Fibroblast of mammary gland (primary cell): ENCODE measurements at regions not wholly inside any gene's neighbourhood (a gene's known extent, or its start where the extent isn't known, plus 50 kb on each side); places are given as distances from the start of the nearest gene placed in this dataset.
"Not testable (repeated sequence)": the region's sequence is repeated elsewhere in the genome, so short reads cannot be mapped to it uniquely, and the experiment has no call there.

Experiments
- DNase-seq: peaks from one replicate; pipeline ENCODE4 v3.0.0-alpha.2; 2010; ENCODE audit warnings: low read depth
- H3K4me3 ChIP-seq: 2 replicates; pipeline ENCODE4 v1.5.1; 2011; ENCODE audit warnings: low read depth, mild to moderate bottlenecking, low read length, moderate library complexity; ENCODE audit not compliant: control insufficient read depth
- TF ChIP-seq, protein P1 (sequence below): conservative IDR thresholded peaks from 2 replicates; pipeline ENCODE4 v1.5.1; 2011; ENCODE audit warnings: low read depth, low read length, inconsistent platforms; ENCODE audit not compliant: control insufficient read depth, insufficient read depth

DNA sequence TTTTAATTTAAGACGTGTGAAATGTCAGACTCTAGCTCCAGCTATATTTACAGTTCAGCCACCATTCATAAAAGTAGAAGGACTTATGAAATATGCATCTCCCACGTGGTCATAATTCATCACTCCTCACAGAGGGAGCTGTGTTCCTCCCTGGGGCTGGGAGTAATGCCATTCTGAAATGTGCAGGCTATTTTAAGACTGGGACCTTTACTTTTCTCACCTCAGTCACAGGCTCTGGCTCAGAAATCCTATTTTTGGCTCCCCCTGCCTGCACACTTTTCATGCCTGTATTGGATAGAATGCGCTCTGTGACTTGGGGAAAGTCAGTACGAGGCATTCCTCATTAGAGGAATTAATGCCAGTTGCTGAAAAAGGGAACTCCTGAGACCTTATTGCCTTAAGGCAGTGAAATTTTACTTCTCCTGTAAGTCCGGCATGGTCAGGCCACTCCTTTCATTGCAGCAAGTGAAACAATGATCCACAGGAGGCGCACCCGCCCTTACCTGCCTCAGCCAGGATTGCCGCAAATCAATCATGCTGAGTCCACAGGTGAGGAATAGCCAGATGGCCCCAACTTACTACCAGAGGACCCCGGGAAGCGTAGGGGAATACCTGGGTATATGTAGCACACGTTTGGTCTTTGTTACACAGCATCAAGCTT, 1133.2 kb upstream of the TMEM132C start:
- H3K4me3 ChIP-seq = no peak overlapping the region
- DNase-seq = no peak
- TF ChIP-seq, protein P1, sequence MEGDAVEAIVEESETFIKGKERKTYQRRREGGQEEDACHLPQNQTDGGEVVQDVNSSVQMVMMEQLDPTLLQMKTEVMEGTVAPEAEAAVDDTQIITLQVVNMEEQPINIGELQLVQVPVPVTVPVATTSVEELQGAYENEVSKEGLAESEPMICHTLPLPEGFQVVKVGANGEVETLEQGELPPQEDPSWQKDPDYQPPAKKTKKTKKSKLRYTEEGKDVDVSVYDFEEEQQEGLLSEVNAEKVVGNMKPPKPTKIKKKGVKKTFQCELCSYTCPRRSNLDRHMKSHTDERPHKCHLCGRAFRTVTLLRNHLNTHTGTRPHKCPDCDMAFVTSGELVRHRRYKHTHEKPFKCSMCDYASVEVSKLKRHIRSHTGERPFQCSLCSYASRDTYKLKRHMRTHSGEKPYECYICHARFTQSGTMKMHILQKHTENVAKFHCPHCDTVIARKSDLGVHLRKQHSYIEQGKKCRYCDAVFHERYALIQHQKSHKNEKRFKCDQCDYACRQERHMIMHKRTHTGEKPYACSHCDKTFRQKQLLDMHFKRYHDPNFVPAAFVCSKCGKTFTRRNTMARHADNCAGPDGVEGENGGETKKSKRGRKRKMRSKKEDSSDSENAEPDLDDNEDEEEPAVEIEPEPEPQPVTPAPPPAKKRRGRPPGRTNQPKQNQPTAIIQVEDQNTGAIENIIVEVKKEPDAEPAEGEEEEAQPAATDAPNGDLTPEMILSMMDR = no peak

GRCh38 chr12:127140864-127141484, 1126.0 kb upstream of the TMEM132C start:
- not testable (repeated sequence) for DNase-seq, H3K4me3 ChIP-seq

DNA sequence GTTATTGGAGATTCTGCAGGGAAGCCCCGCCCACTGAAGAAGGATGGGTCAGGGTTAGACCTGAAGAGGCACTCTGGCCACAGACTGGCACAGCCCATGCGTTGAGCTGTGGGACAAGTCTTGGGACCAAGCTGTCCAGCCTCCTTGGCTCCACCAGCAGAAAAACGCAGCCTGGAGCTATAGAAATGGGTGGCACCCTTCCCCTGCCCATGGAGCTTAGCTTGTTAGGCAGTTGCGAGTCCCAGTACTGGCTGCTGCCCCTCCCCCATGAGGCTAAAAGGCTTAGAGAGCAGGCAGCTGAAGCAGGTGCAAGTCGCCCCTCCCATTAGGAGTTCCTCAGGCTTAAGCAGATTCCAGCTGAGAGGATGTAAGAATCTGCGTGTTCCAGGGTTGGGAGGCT, 1124.0 kb upstream of the TMEM132C start:
- no peak for DNase-seq
- TF ChIP-seq, protein P1 = no peak
- no peak overlapping the region for H3K4me3 ChIP-seq

- TF ChIP-seq, protein P1 = no peak
- DNase-seq = no peak
- no peak overlapping the region for H3K4me3 ChIP-seq
Measured at GRCh38 chr12:127144770-127145169, 1122.2 kb upstream of the TMEM132C start.

DNA sequence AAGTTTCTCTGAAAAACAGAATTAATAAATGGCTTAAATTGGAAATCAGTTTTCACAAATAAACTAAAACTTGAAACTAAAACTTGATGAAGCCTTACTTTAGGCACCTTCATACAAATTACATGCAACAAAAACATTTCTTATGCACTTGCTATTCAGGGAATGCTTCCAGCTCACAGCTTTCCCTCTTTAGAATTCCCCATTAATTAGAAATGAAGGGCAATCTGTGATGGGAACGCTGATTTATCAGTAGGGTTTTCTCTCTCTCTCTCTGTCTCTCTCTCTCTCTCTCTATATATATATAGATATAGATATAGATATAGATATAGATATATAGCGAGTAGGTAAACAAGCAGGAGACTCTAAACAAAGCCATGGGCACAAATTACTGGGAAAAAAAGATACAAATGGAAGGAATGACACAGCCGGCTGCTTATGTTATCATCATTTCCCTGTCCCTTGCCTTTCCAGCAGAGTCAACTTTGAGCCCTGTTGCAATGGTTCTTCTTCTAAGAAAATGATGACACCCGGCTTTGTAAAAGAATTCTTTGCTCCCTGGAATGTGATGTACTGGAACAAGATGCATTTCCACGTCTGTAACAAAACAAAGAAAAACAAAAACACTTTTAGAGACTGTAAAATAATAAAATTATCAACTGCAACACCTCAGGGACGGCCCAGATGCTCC, 1121.6 kb upstream of the TMEM132C start:
- peak overlapping the region; percentile 48 for H3K4me3 ChIP-seq
- no peak for DNase-seq

GRCh38 chr12:127145929-127146789, 1120.8 kb upstream of the TMEM132C start:
- peak overlapping the region; percentile 48 for H3K4me3 ChIP-seq
- peak; percentile 62 for DNase-seq
- TF ChIP-seq, protein P1 = no peak

More for the DNA sequence above, 1121.6 kb upstream of the TMEM132C start:
- TF ChIP-seq, protein P1 = no peak
